CD14-positive monocyte (primary cell): ENCODE measurements at regions not wholly inside any gene's neighbourhood (a gene's known extent, or its start where the extent isn't known, plus 50 kb on each side); places are given as distances from the start of the nearest gene placed in this dataset.

Source experiments
- DNase-seq, 3 donors: peaks; one replicate each; pipeline ENCODE4 v3.0.0-alpha.2; 2011 to 2022
- H2AFZ ChIP-seq: 2 replicates; pipeline ENCODE4 v1.6.0; 2012; ENCODE audit warnings: mild to moderate bottlenecking, low read depth, low read length, inconsistent platforms; ENCODE audit not compliant: insufficient read depth, poor library complexity, severe bottlenecking
- H3K27ac ChIP-seq, 2 donors: 1 replicate in 1 of 2; 2 replicates in 1 of 2; pipeline ENCODE4 v1.5.1; 2012 to 2013; ENCODE audit warnings: low read length in 2 of 2, control low read depth in 1 of 2, inconsistent platforms in 1 of 2, low read depth in 1 of 2, mild to moderate bottlenecking in 1 of 2
- H3K27me3 ChIP-seq, 2 donors: one replicate each; pipeline versions ENCODE4 v1.6.0 to v1.6.1; 2011 to 2013; ENCODE audit warnings: low read length in 2 of 2; ENCODE audit not compliant: control insufficient read depth in 2 of 2, insufficient read depth in 2 of 2
- H3K36me3 ChIP-seq, 2 donors: replicated peaks in 1 of 2; 1 replicate in 1 of 2; 2 replicates in 1 of 2; pipeline versions ENCODE4 v1.5.1 to v1.6.1; 2012 to 2013; ENCODE audit warnings: low read length in 2 of 2, control low read depth in 1 of 2, inconsistent platforms in 1 of 2, mild to moderate bottlenecking in 1 of 2; ENCODE audit not compliant: insufficient read depth in 2 of 2, control insufficient read depth in 1 of 2
- H3K4me1 ChIP-seq, 2 donors: 1 replicate in 1 of 2; 2 replicates in 1 of 2; pipeline versions ENCODE4 v1.5.1 to v1.6.1; 2012 to 2013; ENCODE audit warnings: low read length in 2 of 2, control low read depth in 1 of 2, inconsistent platforms in 1 of 2, mild to moderate bottlenecking in 1 of 2, moderate library complexity in 1 of 2; ENCODE audit not compliant: insufficient read depth in 2 of 2, control insufficient read depth in 1 of 2
- H3K4me2 ChIP-seq: replicated peaks from 2 replicates; pipeline ENCODE3; 2012; ENCODE audit warnings: low read length, moderate library complexity, mild to moderate bottlenecking; ENCODE audit not compliant: poor library complexity, severe bottlenecking; ENCODE audit errors: extremely low read depth
- H3K4me3 ChIP-seq, 3 experiments: fragments of 200-600 bp in 1 of 3; sonication (generic) in 1 of 3; replicated peaks in 1 of 3; 1 replicate in 2 of 3; 2 replicates in 1 of 3; pipeline ENCODE4 v1.5.1; 2011 to 2013; ENCODE audit warnings: low read length in 3 of 3, mild to moderate bottlenecking in 3 of 3, control low read depth in 2 of 3, low read depth in 2 of 3, inconsistent platforms in 1 of 3, moderate library complexity in 1 of 3
- H3K79me2 ChIP-seq: 2 replicates; pipeline ENCODE4 v1.6.0; 2012; ENCODE audit warnings: mild to moderate bottlenecking, control low read depth, inconsistent platforms, low read length, moderate library complexity; ENCODE audit not compliant: insufficient read depth
- H3K9ac ChIP-seq: 2 replicates; pipeline ENCODE4 v1.6.0; 2017; ENCODE audit warnings: low read length, mild to moderate bottlenecking; ENCODE audit not compliant: insufficient read depth, poor library complexity, severe bottlenecking
- H3K9me3 ChIP-seq, 2 donors: replicated peaks in 1 of 2; 1 replicate in 1 of 2; 2 replicates in 1 of 2; pipeline versions ENCODE4 v1.5.1 to v1.6.1; 2012 to 2013; ENCODE audit warnings: low read length in 2 of 2, control low read depth in 1 of 2; ENCODE audit not compliant: control insufficient read depth in 1 of 2, insufficient read depth in 1 of 2
- H4K20me1 ChIP-seq: 2 replicates; pipeline ENCODE4 v1.6.0; 2012; ENCODE audit warnings: mild to moderate bottlenecking, low read length, control low read depth, moderate library complexity; ENCODE audit not compliant: insufficient read depth
- H3K27ac Mint-ChIP-seq, 7 donors: one replicate each; pipeline ENCODE4 v1.8.0; 2020; ENCODE audit warnings: mild to moderate bottlenecking in 7 of 7, mixed read lengths in 7 of 7, moderate library complexity in 6 of 7, inconsistent platforms in 2 of 7
- H3K27me3 Mint-ChIP-seq, 3 donors: one replicate each; pipeline ENCODE4 v1.8.0; 2021 to 2022; ENCODE audit warnings: low read depth in 3 of 3, mild to moderate bottlenecking in 3 of 3, mixed read lengths in 3 of 3, moderate library complexity in 3 of 3, inconsistent platforms in 1 of 3
- H3K36me3 Mint-ChIP-seq, 2 donors: one replicate each; pipeline ENCODE4 v1.8.0; 2020; ENCODE audit warnings: mixed read lengths in 2 of 2, inconsistent platforms in 1 of 2, mild to moderate bottlenecking in 1 of 2
- H3K4me1 Mint-ChIP-seq: one replicate; pipeline ENCODE4 v1.8.0; 2020; ENCODE audit warnings: mild to moderate bottlenecking, mixed read lengths
- H3K4me3 Mint-ChIP-seq, 2 donors: one replicate each; pipeline ENCODE4 v1.8.0; 2020; ENCODE audit warnings: mild to moderate bottlenecking in 2 of 2, mixed read lengths in 2 of 2, moderate library complexity in 1 of 2
- H3K9me3 Mint-ChIP-seq, 7 donors: one replicate each; pipeline ENCODE4 v1.8.0; 2020 to 2022; ENCODE audit warnings: mixed read lengths in 7 of 7, mild to moderate bottlenecking in 6 of 7, moderate library complexity in 6 of 7, inconsistent platforms in 2 of 7
- WGBS: methylation state at CpG from one replicate; pipeline ENCODE4 v1.1.5; 2013; ENCODE audit warnings: missing lambda C conversion rate; ENCODE audit not compliant: insufficient coverage; 5-methylcytosine and 5-hydroxymethylcytosine counted together
- intact Hi-C, 2 donors: fragments of 100-400 bp; cut with micrococcal nuclease; formaldehyde crosslinking; loops; one replicate each; pipeline versions ENCODE4 v1.15.0 to v1.15.1; 2023
- TF ChIP-seq, protein P1 (sequence below): fragments of 200-600 bp; IDR thresholded peaks from one replicate; pipeline ENCODE4 v1.8.0; 2022; ENCODE audit warnings: antibody characterized with exemption, mild to moderate bottlenecking

DNA sequence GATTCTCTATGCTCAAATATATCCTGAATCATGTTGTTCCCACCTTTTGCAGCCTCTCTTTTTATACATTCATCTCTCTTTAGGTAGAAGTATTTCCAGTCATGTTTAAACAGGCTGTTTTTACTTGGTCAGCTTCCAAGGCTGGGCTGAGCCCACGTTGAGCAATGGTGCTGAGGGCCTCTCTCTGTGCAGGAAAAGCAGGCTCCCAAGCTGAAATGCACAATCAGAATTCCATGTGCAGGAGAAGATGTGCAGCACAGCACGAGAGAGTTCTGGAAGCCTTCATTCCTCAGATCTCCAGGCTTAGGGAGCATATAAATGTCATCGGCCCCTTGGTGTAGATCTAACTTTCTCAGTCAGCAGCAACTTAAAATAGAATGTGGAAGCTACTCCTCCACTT is 588.5 kb downstream of the TNS3 start:
- DNase-seq = no peak
- no peak overlapping the region for H2AFZ ChIP-seq

DNA sequence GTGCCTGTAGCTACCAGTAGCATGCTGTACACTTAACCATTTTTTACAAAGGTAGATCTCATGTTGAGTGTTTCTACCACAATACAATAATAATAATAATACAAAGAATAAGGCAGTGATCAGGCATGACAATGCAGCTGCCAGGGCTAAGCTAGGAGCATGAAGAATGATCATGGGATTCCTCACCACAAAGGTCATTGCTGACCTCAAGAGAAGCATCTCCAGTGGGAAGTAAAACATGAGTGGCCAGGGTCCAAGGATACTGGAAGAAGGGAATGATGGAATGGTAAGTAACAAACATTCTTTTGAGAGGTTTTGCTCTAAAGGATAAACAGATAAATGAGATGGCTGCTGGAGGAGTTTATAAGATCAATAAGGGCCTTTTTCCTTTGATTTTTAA is 591.1 kb downstream of the TNS3 start:
- Mint-ChIP-seq H3K27ac (no peak overlapping the region), H3K4me1 (no peaks in the 10 kb centered on the region), H3K27me3 (peaks cover 0 to 1% (median 0%) of the 10 kb centered on the region in 3 donors), H3K36me3 (no peaks in the 10 kb centered on the region), H3K9me3 (peaks cover 0 to 6% (median 0%) of the 10 kb centered on the region in 7 donors), H3K4me3 (no peak overlapping the region)
- no peak overlapping the region for H3K27ac ChIP-seq
- DNase-seq = no peak
- no peaks in the 10 kb centered on the region for H3K4me1 ChIP-seq
- H3K9ac ChIP-seq = no peak overlapping the region
- H4K20me1 ChIP-seq = no peaks in the 10 kb centered on the region
- H3K9me3 ChIP-seq = no peaks in the 10 kb centered on the region
- no peak overlapping the region for H3K4me2 ChIP-seq
- no peaks in the 10 kb centered on the region for H3K79me2 ChIP-seq
- TF ChIP-seq, protein P1, sequence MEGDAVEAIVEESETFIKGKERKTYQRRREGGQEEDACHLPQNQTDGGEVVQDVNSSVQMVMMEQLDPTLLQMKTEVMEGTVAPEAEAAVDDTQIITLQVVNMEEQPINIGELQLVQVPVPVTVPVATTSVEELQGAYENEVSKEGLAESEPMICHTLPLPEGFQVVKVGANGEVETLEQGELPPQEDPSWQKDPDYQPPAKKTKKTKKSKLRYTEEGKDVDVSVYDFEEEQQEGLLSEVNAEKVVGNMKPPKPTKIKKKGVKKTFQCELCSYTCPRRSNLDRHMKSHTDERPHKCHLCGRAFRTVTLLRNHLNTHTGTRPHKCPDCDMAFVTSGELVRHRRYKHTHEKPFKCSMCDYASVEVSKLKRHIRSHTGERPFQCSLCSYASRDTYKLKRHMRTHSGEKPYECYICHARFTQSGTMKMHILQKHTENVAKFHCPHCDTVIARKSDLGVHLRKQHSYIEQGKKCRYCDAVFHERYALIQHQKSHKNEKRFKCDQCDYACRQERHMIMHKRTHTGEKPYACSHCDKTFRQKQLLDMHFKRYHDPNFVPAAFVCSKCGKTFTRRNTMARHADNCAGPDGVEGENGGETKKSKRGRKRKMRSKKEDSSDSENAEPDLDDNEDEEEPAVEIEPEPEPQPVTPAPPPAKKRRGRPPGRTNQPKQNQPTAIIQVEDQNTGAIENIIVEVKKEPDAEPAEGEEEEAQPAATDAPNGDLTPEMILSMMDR = no peak
- no peaks in the 10 kb centered on the region for H3K36me3 ChIP-seq
- intact Hi-C loops = no loop called here
- H3K27me3 ChIP-seq = no peaks in the 10 kb centered on the region
- no peak overlapping the region for H3K4me3 ChIP-seq
- no peak overlapping the region for H2AFZ ChIP-seq

More for the DNA sequence above, 588.5 kb downstream of the TNS3 start:
- Mint-ChIP-seq H3K27me3 (peaks cover 0 to 1% (median 0%) of the 10 kb centered on the region in 3 donors), H3K4me3 (no peak overlapping the region), H3K27ac (no peak overlapping the region), H3K4me1 (no peaks in the 10 kb centered on the region), H3K9me3 (peaks cover 0 to 6% (median 0%) of the 10 kb centered on the region in 7 donors), H3K36me3 (no peaks in the 10 kb centered on the region)
- TF ChIP-seq, protein P1 = no peak
- no peaks in the 10 kb centered on the region for H3K27me3 ChIP-seq
- H4K20me1 ChIP-seq = no peaks in the 10 kb centered on the region
- no peaks in the 10 kb centered on the region for H3K36me3 ChIP-seq
- 64% methylated on average over 1 of the region's 3 CpGs for WGBS
- H3K4me3 ChIP-seq = no peak overlapping the region
- no peak overlapping the region for H3K4me2 ChIP-seq
- no peak overlapping the region for H3K27ac ChIP-seq
- no peaks in the 10 kb centered on the region for H3K9me3 ChIP-seq
- H3K9ac ChIP-seq = no peak overlapping the region
- intact Hi-C loops = no loop called here
- no peaks in the 10 kb centered on the region for H3K79me2 ChIP-seq
- H3K4me1 ChIP-seq = no peaks in the 10 kb centered on the region
